K562 (cell line): ENCODE measurements at regions not wholly inside any gene's neighbourhood (a gene's known extent, or its start where the extent isn't known, plus 50 kb on each side); places are given as distances from the start of the nearest gene placed in this dataset.

Source experiments
- CREM ChIP-seq: IDR thresholded peaks from 2 replicates; pipeline ENCODE4 v1.6.1; 2014; ENCODE audit warnings: antibody characterized with exemption, low read depth
- KLF1 ChIP-seq: fragments of 450-650 bp; IDR thresholded peaks from 2 replicates; pipeline ENCODE4 v1.6.1; 2016; ENCODE audit warnings: missing genetic modification characterization, missing compliant biosample characterization
- NR1H2 ChIP-seq: sonication (generic); formaldehyde crosslinking; IDR thresholded peaks from 2 replicates; pipeline ENCODE4 v1.4.0; 2020; ENCODE audit warnings: mild to moderate bottlenecking, missing genetic modification reagents
- TF ChIP-seq, protein P1 (sequence below), 2 experiments: fragments of 450-650 bp; IDR thresholded peaks; 2 replicates each; pipeline ENCODE4 v1.6.1; 2016; ENCODE audit warnings: mild to moderate bottlenecking in 2 of 2, borderline replicate concordance in 1 of 2, low read depth in 1 of 2, moderate library complexity in 1 of 2
- TF ChIP-seq, protein P2 (sequence below): sonication (generic); formaldehyde crosslinking; IDR thresholded peaks from 2 replicates; pipeline ENCODE4 v1.8.1; 2023; ENCODE audit warnings: mild to moderate bottlenecking, missing genetic modification reagents

DNA sequence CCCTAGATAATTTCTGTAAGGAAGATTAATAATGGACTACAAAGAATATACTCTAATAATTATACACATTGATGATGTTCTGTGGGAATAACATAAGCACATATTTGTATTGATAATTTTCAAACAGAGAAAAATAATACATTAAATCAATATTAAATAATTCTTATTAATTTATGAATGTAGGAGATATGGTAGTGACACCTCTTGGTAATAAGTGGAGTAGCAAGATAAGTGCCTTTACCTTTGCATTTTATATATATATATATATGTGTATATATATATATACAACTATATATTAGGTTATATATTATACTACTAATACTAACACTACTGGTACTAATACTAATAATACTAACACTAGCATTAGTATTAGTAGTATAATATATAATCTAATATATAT is 905.8 kb downstream of the SLITRK1 start (continued):
- TF ChIP-seq, protein P1, sequence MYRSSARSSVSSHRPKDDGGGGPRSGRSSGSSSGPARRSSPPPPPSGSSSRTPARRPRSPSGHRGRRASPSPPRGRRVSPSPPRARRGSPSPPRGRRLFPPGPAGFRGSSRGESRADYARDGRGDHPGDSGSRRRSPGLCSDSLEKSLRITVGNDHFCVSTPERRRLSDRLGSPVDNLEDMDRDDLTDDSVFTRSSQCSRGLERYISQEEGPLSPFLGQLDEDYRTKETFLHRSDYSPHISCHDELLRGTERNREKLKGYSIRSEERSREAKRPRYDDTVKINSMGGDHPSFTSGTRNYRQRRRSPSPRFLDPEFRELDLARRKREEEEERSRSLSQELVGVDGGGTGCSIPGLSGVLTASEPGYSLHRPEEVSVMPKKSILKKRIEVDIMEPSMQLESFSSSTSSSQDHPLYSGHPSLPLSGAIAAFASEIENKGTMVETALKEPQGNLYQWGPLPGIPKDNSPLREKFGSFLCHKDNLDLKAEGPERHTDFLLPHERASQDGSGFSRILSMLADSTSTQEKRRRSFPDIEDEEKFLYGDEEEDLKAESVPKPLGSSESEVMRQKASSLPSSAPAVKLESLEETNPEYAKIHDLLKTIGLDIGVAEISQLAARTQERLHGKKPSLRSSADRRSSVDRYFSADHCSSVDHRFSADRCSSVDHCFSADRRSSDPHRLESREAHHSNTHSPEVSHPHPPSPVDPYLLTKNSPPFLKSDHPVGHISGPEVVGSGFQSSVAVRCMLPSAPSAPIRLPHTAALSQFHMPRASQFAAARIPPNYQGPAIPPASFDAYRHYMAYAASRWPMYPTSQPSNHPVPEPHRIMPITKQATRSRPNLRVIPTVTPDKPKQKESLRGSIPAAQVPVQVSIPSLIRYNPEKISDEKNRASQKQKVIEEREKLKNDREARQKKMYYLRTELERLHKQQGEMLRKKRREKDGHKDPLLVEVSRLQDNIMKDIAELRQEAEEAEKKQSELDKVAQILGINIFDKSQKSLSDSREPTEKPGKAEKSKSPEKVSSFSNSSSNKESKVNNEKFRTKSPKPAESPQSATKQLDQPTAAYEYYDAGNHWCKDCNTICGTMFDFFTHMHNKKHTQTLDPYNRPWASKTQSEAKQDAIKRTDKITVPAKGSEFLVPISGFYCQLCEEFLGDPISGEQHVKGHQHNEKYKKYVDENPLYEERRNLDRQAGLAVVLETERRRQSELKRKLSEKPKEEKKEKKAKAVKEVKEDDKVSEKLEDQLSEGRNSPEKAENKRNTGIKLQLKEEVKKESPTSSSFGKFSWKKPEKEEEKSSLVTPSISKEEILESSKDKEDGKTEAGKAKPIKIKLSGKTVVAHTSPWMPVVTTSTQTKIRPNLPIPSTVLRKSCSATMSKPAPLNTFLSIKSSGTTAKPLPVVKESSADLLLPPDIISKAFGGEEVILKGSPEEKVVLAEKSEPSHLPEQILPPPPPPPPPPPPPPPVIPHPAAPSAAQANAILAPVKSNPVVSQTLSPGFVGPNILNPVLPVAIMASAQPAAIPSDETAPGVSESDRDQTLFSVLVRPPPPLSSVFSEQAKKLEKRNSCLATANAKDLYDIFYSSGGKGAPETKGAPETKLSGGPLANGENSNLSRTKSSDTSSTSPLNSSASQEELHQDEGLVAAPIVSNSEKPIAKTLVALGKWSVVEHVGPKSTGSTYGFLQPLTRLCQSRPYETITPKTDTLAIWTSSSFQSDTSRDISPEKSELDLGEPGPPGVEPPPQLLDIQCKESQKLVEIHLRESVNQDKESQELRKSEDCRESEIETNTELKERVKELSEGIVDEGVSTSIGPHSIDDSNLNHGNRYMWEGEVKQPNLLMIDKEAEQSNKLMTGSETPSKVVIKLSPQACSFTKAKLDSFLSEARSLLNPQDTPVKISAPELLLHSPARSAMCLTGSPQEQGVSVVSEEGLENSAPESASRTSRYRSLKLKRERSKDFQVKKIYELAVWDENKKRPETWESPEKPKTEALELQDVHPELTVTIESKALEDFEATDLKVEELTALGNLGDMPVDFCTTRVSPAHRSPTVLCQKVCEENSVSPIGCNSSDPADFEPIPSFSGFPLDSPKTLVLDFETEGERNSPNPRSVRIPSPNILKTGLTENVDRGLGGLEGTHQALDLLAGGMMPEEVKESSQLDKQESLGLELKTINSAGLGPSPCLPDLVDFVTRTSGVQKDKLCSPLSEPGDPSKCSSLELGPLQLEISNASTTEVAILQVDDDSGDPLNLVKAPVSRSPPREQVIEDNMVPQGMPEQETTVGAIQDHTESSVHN (IDR thresholded peaks at IDR 0.05; ENCODE audit: borderline replicate concordance in 1 of 2, low read depth in 1 of 2): no peak
- TF ChIP-seq, protein P2, sequence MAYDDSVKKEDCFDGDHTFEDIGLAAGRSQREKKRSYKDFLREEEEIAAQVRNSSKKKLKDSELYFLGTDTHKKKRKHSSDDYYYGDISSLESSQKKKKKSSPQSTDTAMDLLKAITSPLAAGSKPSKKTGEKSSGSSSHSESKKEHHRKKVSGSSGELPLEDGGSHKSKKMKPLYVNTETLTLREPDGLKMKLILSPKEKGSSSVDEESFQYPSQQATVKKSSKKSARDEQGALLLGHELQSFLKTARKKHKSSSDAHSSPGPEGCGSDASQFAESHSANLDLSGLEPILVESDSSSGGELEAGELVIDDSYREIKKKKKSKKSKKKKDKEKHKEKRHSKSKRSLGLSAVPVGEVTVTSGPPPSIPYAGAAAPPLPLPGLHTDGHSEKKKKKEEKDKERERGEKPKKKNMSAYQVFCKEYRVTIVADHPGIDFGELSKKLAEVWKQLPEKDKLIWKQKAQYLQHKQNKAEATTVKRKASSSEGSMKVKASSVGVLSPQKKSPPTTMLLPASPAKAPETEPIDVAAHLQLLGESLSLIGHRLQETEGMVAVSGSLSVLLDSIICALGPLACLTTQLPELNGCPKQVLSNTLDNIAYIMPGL (CRISPR knock-in tag): no peak
- TF ChIP-seq NR1H2 (CRISPR knock-in tag): no peak
- TF ChIP-seq KLF1 (tag): no peak
- TF ChIP-seq CREM: no peak
